SH-SY5Y (cell line): ENCODE measurements at regions not wholly inside any gene's neighbourhood (a gene's known extent, or its start where the extent isn't known, plus 50 kb on each side); places are given as distances from the start of the nearest gene placed in this dataset.

Experiments
- GATA2 ChIP-seq: IDR thresholded peaks from 2 replicates; pipeline ENCODE4 v1.6.1; 2011; ENCODE audit warnings: mild to moderate bottlenecking, low read depth, low read length
- GATA3 ChIP-seq: IDR thresholded peaks from 2 replicates; pipeline ENCODE4 v1.6.1; 2011; ENCODE audit warnings: low read depth, mild to moderate bottlenecking, low read length, moderate library complexity

GRCh38 chr11:38138972-38139371, 1540.9 kb upstream of the RAG2 start:
- TF ChIP-seq GATA2 = no peak
- TF ChIP-seq GATA3 = no peak
